A549 (cell line): ENCODE measurements at regions not wholly inside any gene's neighbourhood (a gene's known extent, or its start where the extent isn't known, plus 50 kb on each side); places are given as distances from the start of the nearest gene placed in this dataset.

Experiments used
- BHLHE40 ChIP-seq: IDR thresholded peaks from 2 replicates; pipeline ENCODE4 v1.6.1; 2012; ENCODE audit warnings: low read depth, low read length, inconsistent platforms
- CEBPB ChIP-seq, 2 experiments: fragments of >200 bp in 1 of 2; sonication (Bioruptor Twin) in 1 of 2; formaldehyde crosslinking in 1 of 2; IDR thresholded peaks; 2 replicates each; pipeline ENCODE4 v1.6.1; 2012 to 2016
- EP300 ChIP-seq, 2 experiments: fragments of >200 bp; sonication (Bioruptor Twin); formaldehyde crosslinking; IDR thresholded peaks; 2 replicates in 1 of 2; 3 replicates in 1 of 2; pipeline ENCODE4 v1.6.1; 2016 to 2017
- HOXB5 ChIP-seq: fragments of 250-450 bp; sonication (Bioruptor Pico); IDR thresholded peaks from 2 replicates; pipeline ENCODE4 v1.5.0; 2020; ENCODE audit warnings: mild to moderate bottlenecking, moderate library complexity
- KDM5A ChIP-seq: fragments of 200-600 bp; sonication (generic); IDR thresholded peaks from 2 replicates; pipeline ENCODE4 v1.6.1; 2016; ENCODE audit warnings: antibody characterized with exemption, mild to moderate bottlenecking
- MAFK ChIP-seq: fragments of 450-650 bp; IDR thresholded peaks from 2 replicates; pipeline ENCODE4 v1.6.1; 2014; ENCODE audit not compliant: partially characterized antibody
- MYC ChIP-seq: IDR thresholded peaks from 2 replicates; pipeline ENCODE4 v1.6.1; 2012; ENCODE audit warnings: mild to moderate bottlenecking, inconsistent platforms, low read length, improper control_type of control experiment, borderline replicate concordance
- NFE2L2 ChIP-seq: fragments of 150-350 bp; conservative IDR thresholded peaks from 2 replicates; pipeline ENCODE4 v1.6.1; 2014; ENCODE audit warnings: low read length
- POLR2A ChIP-seq: IDR thresholded peaks from 2 replicates; pipeline ENCODE4 v1.6.1; 2012; ENCODE audit warnings: mild to moderate bottlenecking, low read length
- TF ChIP-seq, protein P1 (sequence below): fragments of >200 bp; sonication (Bioruptor Twin); formaldehyde crosslinking; IDR thresholded peaks from 3 replicates; pipeline ENCODE4 v1.5.1; 2016
- TF ChIP-seq, protein P2 (sequence below): fragments of 200-600 bp; sonication (generic); IDR thresholded peaks from 2 replicates; pipeline ENCODE4 v1.6.1; 2016; ENCODE audit warnings: antibody characterized with exemption, mild to moderate bottlenecking, moderate library complexity

DNA sequence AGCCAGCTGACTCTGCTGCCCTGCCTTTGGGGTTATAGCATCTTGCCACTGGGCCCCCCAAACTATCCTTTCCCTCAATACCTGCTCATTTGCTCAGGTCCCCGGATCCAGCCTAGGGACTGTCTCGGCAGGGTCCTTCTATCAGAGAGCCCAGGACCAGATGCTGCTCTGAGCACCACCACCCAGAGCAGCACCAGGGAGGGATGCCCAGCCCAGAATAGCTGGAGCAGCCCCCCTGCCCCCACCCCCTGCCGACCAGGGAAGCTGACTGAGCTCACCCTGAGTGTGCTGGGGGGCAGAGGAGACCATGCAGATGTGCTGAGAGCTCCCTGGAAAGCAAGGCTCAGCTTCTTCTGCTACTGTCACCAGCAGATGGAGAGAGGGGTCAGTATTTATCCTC, 103.6 kb upstream of the IGSF1 start:
- TF ChIP-seq MYC (no peak), HOXB5 (no peak), KDM5A (no peak), NFE2L2 (no peak), EP300 (IDR thresholded peaks at IDR 0.05) (no peak), CEBPB (IDR thresholded peaks at IDR 0.05) (no peak), POLR2A (no peak), BHLHE40 (no peak), MAFK (no peak)
- TF ChIP-seq, protein P1, sequence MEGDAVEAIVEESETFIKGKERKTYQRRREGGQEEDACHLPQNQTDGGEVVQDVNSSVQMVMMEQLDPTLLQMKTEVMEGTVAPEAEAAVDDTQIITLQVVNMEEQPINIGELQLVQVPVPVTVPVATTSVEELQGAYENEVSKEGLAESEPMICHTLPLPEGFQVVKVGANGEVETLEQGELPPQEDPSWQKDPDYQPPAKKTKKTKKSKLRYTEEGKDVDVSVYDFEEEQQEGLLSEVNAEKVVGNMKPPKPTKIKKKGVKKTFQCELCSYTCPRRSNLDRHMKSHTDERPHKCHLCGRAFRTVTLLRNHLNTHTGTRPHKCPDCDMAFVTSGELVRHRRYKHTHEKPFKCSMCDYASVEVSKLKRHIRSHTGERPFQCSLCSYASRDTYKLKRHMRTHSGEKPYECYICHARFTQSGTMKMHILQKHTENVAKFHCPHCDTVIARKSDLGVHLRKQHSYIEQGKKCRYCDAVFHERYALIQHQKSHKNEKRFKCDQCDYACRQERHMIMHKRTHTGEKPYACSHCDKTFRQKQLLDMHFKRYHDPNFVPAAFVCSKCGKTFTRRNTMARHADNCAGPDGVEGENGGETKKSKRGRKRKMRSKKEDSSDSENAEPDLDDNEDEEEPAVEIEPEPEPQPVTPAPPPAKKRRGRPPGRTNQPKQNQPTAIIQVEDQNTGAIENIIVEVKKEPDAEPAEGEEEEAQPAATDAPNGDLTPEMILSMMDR: no peak
- TF ChIP-seq, protein P2, sequence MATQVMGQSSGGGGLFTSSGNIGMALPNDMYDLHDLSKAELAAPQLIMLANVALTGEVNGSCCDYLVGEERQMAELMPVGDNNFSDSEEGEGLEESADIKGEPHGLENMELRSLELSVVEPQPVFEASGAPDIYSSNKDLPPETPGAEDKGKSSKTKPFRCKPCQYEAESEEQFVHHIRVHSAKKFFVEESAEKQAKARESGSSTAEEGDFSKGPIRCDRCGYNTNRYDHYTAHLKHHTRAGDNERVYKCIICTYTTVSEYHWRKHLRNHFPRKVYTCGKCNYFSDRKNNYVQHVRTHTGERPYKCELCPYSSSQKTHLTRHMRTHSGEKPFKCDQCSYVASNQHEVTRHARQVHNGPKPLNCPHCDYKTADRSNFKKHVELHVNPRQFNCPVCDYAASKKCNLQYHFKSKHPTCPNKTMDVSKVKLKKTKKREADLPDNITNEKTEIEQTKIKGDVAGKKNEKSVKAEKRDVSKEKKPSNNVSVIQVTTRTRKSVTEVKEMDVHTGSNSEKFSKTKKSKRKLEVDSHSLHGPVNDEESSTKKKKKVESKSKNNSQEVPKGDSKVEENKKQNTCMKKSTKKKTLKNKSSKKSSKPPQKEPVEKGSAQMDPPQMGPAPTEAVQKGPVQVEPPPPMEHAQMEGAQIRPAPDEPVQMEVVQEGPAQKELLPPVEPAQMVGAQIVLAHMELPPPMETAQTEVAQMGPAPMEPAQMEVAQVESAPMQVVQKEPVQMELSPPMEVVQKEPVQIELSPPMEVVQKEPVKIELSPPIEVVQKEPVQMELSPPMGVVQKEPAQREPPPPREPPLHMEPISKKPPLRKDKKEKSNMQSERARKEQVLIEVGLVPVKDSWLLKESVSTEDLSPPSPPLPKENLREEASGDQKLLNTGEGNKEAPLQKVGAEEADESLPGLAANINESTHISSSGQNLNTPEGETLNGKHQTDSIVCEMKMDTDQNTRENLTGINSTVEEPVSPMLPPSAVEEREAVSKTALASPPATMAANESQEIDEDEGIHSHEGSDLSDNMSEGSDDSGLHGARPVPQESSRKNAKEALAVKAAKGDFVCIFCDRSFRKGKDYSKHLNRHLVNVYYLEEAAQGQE: no peak
